ENCODE measurements at regions not wholly inside any gene's neighbourhood (a gene's known extent, or its start where the extent isn't known, plus 50 kb on each side); places are given as distances from the start of the nearest gene placed in this dataset.

DNA sequence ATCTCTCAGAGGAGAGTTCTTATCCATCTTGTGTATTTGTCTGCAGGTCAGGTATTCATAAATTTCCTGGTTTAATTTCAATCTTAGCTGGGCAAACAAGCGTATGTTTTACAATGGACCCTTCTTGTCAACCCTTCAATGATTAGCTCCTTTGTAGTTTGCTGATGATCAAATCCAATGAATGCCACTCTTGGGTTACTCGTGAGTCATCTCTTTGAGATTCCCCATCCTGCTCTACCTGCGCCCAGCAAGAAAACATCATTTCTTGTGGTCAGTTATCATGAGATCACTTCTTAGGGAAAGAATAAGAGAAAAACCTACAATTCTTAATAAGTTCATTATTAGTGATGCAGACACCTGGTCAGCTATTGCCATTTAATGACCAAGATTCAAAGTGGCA lies 572.3 kb upstream of the PKN2 start:
- TF ChIP-seq, protein P1, sequence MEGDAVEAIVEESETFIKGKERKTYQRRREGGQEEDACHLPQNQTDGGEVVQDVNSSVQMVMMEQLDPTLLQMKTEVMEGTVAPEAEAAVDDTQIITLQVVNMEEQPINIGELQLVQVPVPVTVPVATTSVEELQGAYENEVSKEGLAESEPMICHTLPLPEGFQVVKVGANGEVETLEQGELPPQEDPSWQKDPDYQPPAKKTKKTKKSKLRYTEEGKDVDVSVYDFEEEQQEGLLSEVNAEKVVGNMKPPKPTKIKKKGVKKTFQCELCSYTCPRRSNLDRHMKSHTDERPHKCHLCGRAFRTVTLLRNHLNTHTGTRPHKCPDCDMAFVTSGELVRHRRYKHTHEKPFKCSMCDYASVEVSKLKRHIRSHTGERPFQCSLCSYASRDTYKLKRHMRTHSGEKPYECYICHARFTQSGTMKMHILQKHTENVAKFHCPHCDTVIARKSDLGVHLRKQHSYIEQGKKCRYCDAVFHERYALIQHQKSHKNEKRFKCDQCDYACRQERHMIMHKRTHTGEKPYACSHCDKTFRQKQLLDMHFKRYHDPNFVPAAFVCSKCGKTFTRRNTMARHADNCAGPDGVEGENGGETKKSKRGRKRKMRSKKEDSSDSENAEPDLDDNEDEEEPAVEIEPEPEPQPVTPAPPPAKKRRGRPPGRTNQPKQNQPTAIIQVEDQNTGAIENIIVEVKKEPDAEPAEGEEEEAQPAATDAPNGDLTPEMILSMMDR (conservative IDR thresholded peaks at IDR 0.05; ENCODE audit: low read length) = no peak
- TF ChIP-seq EZH2phosphoT487 (IDR thresholded peaks at IDR 0.05; ENCODE audit: borderline replicate concordance, low read depth, low read length) = no peak
- BruUV-seq (replicated peaks) = no TSS peak
- POLR2A ChIA-PET = interaction anchor here (1.2 kb wide), 1 partner anchor 12 kb away, joined by 4 read pairs; no protein-coding TSS in a partner anchor

GRCh38 chr1:88117597-88117996 lies 566.5 kb upstream of the PKN2 start:
- no peaks in the 10 kb centered on the region for H3K4me1 ChIP-seq (ENCODE audit: insufficient read depth, low read length, poor library complexity, severe bottlenecking)
- ChIA-PET CTCF (ENCODE audit: unreplicated experiment) (no interaction called here), POLR2A (interaction anchor here (0.6 kb wide), 1 partner anchor 216 kb away, joined by 3 read pairs; no protein-coding TSS in a partner anchor)
- no peaks in the 10 kb centered on the region for H3K9me3 ChIP-seq (ENCODE audit: low read length)
- intact Hi-C loops (cut with micrococcal nuclease; ENCODE audit: unreplicated experiment) = no loop called here
- H3K36me3 ChIP-seq (ENCODE audit: insufficient read depth, low read length) = no peaks in the 10 kb centered on the region
- no peaks in the 10 kb centered on the region for H3K79me2 ChIP-seq (ENCODE audit: insufficient read depth, low read depth, low read length)
- no peak overlapping the region for H3K27ac ChIP-seq (ENCODE audit: low read depth, low read length, poor library complexity, severe bottlenecking)
- no peaks in the 10 kb centered on the region for H4K20me1 ChIP-seq (ENCODE audit: insufficient read depth, low read length)
- DNase-seq (ENCODE audit: low spot score) = no peak
- no peak overlapping the region for H2AFZ ChIP-seq (ENCODE audit: low read length)
- H3K4me2 ChIP-seq (ENCODE audit: low read length) = no peak overlapping the region
- TF ChIP-seq, protein P1 (conservative IDR thresholded peaks at IDR 0.05; ENCODE audit: low read length) = no peak
- TF ChIP-seq EZH2phosphoT487 (IDR thresholded peaks at IDR 0.05; ENCODE audit: borderline replicate concordance, low read depth, low read length) = no peak
- no peak overlapping the region for H3K4me3 ChIP-seq (ENCODE audit: low read depth, low read length, poor library complexity, severe bottlenecking)
- no TSS peak for BruUV-seq (replicated peaks)
- H3K9me2 ChIP-seq (ENCODE audit: insufficient read depth, low read length) = no peaks in the 10 kb centered on the region

More for the DNA sequence above, 572.3 kb upstream of the PKN2 start:
- Histone ChIP-seq H3K9me2 (ENCODE audit: insufficient read depth, low read length) (no peaks in the 10 kb centered on the region), H3K9me3 (ENCODE audit: low read length) (no peaks in the 10 kb centered on the region), H3K4me2 (ENCODE audit: low read length) (no peak overlapping the region), H3K4me3 (ENCODE audit: low read depth, low read length, poor library complexity, severe bottlenecking) (no peak overlapping the region), H3K27ac (ENCODE audit: low read depth, low read length, poor library complexity, severe bottlenecking) (no peak overlapping the region), H4K20me1 (ENCODE audit: insufficient read depth, low read length) (no peaks in the 10 kb centered on the region), H3K36me3 (ENCODE audit: insufficient read depth, low read length) (no peaks in the 10 kb centered on the region), H3K79me2 (ENCODE audit: insufficient read depth, low read depth, low read length) (no peaks in the 10 kb centered on the region), H2AFZ (ENCODE audit: low read length) (no peak overlapping the region), H3K4me1 (ENCODE audit: insufficient read depth, low read length, poor library complexity, severe bottlenecking) (no peaks in the 10 kb centered on the region)
- DNase-seq (ENCODE audit: low spot score) = no peak
- CTCF ChIA-PET (ENCODE audit: unreplicated experiment) = no interaction called here
- intact Hi-C loops (cut with micrococcal nuclease; ENCODE audit: unreplicated experiment) = no loop called here

- Histone ChIP-seq H3K4me1 (ENCODE audit: insufficient read depth, low read length, poor library complexity, severe bottlenecking) (no peaks in the 10 kb centered on the region), H3K79me2 (ENCODE audit: insufficient read depth, low read depth, low read length) (no peaks in the 10 kb centered on the region), H3K9me3 (ENCODE audit: low read length) (no peaks in the 10 kb centered on the region), H3K4me3 (ENCODE audit: low read depth, low read length, poor library complexity, severe bottlenecking) (no peak overlapping the region), H3K36me3 (ENCODE audit: insufficient read depth, low read length) (no peaks in the 10 kb centered on the region), H4K20me1 (ENCODE audit: insufficient read depth, low read length) (no peaks in the 10 kb centered on the region), H3K27ac (ENCODE audit: low read depth, low read length, poor library complexity, severe bottlenecking) (no peak overlapping the region), H2AFZ (ENCODE audit: low read length) (no peak overlapping the region), H3K4me2 (ENCODE audit: low read length) (no peak overlapping the region), H3K9me2 (ENCODE audit: insufficient read depth, low read length) (no peaks in the 10 kb centered on the region)
- CTCF ChIA-PET (ENCODE audit: unreplicated experiment) = interaction anchor here (0.5 kb wide), 1 partner anchor 211 kb away, joined by 5 read pairs; no protein-coding TSS in a partner anchor
- no peak for DNase-seq (ENCODE audit: low spot score)
- TF ChIP-seq, protein P1 (conservative IDR thresholded peaks at IDR 0.05; ENCODE audit: low read length) = no peak
- no peak for TF ChIP-seq EZH2phosphoT487 (IDR thresholded peaks at IDR 0.05; ENCODE audit: borderline replicate concordance, low read depth, low read length)
- no TSS peak for BruUV-seq (replicated peaks)
- intact Hi-C loops (cut with micrococcal nuclease; ENCODE audit: unreplicated experiment) = no loop called here
- POLR2A ChIA-PET = no interaction called here
These were observed 565.8 kb upstream of the PKN2 start for GRCh38 chr1:88118176-88118845.

All from OCI-LY7 (cell line).